ENCODE measurements at regions not wholly inside any gene's neighbourhood (a gene's known extent, or its start where the extent isn't known, plus 50 kb on each side); places are given as distances from the start of the nearest gene placed in this dataset.
A peak's percentile ranks its signal among the peaks of the same experiment; 100 is the strongest.
"Not testable (repeated sequence)": the region's sequence is repeated elsewhere in the genome, so short reads cannot be mapped to it uniquely, and the experiment has no call there.

DNA sequence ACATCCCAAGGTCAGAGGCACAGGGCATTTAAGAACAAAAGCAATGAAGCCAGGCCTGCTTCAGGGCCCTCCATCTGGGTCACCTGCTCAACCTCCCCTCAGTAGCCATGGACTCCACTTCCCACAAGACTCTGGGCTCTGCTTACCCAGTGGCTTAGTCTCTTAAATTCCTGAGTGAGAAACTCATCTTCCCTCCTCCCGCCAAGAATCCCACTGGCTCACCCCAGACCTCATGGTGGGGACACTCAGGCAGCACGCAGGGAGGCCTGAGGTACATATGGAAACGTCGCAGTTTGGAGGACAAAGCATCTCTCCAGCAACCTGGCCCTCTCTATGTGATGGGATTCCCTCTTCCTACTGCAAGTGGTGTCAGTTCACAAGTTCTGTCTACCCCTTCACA is 326.7 kb upstream of the CDH5 start:
- no peak for DNase-seq

DNA sequence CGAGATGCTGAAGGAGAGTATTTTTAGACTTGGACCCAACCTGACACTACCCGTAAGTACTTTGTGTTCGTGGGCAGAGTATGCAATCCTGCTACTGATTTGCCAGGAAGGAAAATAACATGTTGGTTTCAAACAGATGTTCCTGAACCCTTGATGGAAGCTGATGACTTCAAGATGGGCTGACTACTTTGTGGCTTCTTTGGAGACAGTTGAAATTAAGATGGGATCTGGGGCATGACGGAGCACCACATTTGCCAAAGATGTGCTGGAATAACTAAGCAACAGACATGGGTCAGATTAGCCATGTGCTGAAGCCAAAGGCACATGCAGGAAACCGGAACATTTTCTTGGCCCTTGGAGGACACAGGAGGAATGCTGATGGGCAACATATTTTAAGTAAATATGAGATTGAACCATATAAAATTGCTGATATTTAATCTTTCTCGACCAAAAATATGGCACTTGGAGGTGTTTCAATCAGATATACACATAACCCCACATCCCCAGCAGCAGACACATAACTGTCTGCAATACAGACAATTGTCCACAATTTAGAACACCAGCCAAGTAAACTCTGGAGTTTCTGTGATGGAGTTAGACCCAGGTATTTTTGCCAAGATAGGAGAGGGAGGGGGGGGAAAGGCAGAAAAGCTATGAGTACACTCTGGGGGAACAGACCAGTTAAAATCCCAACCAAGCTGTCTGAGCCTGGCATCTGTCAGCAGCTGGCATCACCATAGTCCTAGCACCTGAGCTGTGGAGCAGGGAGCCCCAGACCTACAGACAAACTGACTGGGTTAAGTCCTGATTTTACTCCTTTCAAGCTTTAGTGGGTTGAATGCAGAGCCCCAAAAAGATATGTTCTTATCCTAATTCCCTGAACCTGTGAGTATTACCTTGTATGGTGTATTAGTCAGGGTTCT is 329.4 kb upstream of the CDH5 start:
- DNase-seq, result no peak

DNA sequence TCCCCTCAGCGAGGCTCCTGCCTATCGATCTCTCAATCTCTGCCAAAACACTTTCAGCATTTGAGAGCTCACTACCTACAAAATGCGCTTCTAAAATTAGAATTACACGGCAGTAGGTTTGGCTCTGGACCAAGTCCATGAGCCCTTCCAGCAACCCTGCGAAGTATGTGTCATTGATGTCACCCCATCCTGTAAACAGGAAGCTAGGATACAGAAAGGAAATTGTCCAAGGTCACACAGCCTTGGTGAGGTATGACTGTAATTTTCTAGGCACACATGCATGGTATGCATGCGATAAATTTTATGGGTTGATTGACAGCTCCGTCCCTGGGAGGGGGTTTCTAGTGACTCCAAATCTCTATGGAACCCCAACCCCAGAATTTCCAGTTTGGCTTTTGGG is 330.3 kb upstream of the CDH5 start:
- DNase-seq, result no peak

DNA sequence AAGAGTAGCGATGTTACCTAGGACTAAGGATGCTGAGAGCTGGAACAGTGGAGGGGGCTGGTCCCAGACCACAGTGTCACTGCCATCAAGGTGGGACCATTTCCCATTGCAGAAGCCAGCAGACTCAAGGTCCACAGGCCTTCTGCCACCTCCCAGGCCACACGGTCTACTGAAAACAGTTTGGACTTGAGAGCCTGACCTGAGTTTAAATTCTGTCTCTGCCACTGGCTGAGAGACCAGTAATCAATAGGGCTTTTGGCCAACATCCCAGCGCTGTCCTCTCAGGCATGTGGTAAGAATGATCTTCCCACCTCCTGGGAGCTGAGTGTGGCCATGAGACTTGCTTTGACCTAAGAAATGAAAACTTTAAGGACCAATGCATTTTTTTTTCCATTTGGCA is 331.4 kb upstream of the CDH5 start:
- no peak for DNase-seq

DNA sequence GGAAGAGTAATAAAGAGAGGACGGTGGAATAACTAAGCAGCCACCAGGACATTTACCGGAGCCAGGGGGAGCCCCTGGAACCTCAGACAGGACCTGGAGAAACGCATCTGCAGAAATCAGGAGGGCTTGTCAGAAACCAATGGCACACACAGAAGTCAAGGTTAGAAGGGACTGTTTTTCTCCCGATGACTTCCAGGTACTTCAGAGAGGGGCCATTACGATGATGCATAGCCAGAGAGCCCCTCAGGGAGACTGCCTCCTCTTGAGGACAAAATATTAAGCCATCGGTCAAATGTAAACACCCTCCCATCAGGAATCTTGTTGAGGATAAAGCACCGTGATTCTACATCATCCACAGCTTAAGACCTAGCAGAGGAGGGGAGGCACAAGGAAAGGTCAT is 333.6 kb upstream of the CDH5 start:
- DNase-seq, result no peak

DNA sequence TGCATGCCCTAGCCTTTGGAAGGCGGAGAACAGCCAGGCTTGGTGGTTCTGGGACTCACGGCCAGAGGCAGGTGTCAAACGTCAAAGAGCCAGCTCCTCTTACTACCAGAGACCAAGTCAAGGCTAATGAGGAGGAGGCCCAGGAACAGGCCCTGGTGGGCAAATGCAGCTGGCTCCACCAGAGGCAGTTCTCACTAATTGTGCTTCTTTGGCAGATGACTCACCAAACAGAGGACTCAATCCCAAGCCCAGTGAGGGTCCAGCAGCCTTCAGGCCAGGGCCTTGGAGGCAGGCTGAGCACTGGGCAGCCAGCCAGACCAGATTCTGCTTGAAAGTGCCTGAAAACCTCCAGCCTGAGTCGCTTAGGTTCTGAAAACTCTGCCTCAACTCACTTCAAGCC is 336.5 kb upstream of the CDH5 start:
- DNase-seq, result no peak

DNA sequence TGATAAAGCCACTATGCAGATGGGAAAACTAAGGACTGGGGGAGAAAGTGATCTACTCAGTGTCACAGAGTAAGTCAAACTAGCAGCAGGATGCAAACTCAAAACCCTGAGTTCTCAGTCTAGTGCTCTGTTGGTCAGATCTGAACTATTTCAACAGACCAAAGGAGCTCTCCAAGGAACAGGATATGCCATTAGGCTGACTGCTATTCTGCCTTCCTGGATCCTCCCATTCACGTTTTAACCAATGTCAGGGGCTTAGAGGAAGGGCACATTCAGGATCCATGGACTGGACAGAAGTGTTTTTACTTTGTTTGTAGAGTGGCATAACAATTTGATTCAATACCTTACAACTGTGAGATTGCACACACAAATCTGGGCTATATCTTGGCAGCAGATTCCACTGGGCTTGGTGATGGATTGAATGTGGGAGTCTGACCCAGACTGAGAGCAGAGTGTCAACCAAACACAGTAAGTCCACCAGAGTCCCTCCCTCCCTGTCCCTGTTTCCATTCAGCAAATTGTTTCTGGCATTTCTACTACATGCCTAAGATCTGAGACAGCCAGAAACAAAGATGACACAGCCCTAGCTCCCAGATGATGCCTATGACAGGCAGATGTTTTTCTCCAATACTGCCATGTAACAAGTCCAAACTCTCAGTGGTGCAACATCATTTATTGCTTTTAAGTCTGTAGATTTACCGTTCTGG is 337.8 kb upstream of the CDH5 start:
- no peak for DNase-seq

DNA sequence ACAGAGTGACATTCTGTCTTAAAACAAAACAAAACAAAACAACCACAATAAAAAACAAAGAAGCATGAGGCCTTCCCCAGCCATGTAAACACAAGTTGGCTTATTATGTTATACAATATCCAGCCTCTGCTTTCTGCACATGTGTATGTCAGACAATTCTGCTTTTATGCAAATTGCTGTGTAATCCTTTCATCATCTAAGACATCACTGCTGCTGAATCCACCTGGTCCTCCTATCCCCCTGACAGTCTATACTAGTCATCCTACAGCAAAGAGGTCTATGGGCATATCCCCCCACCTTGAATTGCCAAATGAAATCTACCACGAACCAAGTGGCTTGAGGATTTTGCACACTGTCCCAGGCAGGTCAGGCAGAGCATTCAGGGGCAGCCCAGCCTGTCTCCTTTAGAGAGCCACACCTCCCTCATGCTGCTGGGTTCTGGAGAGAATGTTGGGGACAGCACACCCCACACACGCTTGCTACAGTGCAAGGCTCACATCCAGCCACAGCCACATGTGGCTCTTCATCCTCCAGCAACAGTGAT is 339.6 kb upstream of the CDH5 start:
- DNase-seq, result no peak

DNA sequence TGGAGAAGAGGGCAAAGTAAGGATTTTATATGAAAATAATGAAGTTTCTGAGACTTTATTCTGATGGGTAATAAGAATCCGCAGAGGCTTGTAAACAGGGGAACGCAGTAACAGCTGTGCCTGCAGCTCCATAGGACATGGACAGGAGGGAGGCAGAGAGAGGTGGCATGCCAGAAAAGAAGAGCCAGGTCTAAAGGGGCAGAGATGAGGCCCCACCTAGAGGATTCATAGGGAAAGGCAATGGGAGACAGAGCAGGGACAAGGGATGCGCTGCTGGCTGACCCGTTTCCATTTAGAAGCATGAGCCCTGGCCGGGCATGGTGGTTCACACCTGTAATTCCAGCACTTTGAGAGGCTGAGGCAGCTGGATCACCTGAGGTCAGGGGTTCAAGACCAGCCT is 340.3 kb upstream of the CDH5 start:
- peak; percentile 21 for DNase-seq

DNA sequence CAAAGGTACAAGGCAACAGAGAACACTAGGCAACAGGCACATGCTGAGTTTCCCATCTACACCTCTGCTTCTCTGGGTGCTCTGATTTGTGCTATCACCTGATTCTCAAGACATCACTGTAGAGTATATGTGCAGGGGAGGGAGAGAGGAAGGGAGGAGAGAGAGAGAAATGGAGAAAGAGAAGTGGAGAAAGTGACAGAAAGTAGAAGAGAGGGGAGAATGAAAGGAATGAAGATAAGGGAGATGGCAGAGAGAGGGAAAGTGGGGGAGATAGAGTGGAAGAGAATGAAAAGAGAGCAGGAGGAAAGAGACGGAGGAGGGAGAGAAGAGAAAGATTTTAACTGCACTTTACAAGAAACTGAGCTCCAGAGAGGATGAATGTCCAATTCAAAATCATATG is 340.7 kb upstream of the CDH5 start:
- no peak for DNase-seq

DNA sequence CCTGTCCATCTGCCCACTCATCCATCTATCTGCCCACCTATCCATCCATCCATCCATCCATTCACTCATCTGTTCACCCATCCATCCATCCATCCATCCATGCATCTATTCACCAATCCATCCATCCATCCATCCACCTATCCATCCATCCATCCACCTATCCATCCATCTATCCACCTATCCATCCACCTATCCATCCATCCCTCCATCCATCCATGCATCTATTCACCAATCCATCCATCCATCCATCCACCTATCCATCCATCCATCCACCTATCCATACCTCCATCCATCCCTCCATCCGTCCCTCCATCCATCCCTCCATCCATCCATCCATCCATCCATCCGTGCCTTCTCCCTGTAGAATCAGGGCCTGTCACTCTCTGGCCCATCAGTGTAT is 341.9 kb upstream of the CDH5 start:
- DNase-seq, result not testable (repeated sequence)

DNA sequence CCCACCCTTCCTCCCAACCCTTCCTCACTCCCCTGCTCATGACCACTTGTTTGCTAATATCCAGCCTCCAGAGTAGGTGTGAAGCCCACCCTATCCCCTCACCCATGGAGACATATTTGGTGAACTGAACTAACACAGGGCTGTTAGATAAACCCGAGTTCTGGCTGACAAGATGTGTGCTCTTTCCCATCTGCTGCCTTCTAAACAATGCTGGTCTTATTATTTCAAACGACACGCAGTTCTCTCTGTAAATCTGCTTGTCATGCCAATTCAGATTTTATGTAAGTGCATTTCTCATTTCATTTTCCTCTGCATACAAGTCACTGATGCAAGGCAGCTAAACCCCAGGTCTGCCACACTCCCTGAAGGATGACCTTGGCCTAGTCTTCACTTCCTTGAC is 343.0 kb upstream of the CDH5 start:
- no peak for DNase-seq

DNA sequence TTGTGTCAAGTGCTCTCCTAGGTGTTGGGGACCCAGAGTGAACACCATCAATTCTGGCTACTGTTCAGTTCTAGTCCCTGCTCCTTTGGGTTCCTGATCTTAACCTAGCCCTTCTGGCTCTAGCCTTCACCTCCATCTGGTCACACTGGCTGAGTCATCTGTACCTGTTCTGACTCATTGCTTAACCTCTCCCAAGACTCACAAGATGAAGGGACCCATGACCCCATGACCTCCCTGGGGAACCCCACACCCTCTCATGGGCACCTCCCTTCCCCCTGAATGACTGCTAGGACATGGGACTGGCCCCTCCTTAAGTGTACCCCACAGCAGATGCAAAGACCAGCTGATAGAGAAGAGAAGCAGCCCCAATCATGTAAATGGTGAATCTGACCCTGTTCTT is 345.8 kb upstream of the CDH5 start:
- DNase-seq, result no peak

DNA sequence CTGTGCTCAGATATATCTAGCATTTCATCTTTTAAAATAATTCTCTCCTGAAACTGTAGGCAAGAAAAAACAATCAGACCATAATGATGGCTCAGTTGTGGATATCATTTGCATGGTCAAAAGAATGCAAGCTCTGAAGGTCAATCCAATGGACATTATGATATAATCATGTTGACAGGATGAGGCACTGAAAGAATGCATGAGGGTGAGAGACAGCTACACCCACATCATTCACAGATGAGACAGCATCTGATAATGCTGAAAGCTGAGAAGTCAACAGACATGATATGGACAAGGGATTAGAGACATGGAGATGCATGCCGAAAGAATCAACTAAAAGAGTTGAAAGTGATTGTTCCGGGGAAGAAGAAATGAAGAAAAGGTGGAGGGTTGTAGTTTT is 346.4 kb upstream of the CDH5 start:
- DNase-seq, result no peak

DNA sequence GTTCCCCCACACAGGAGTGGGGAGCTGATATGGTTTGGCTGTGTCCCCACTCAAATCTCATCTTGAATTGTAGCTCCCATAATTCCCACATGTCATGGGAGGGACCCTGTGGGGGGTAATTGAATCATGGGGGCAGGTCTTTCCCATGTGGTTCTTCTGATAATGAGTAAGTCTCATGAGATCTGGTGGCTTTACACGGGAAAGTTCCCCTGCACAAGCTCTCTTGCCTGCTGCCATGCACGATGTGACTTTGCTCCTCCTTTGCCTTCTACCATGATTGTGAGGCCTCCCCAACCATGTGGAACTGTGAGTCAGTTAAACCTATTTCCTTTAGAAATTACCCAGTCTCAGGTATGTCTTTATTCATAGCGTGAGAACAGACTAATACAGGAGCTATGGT is 347.0 kb upstream of the CDH5 start:
- not testable (repeated sequence) for DNase-seq

DNA sequence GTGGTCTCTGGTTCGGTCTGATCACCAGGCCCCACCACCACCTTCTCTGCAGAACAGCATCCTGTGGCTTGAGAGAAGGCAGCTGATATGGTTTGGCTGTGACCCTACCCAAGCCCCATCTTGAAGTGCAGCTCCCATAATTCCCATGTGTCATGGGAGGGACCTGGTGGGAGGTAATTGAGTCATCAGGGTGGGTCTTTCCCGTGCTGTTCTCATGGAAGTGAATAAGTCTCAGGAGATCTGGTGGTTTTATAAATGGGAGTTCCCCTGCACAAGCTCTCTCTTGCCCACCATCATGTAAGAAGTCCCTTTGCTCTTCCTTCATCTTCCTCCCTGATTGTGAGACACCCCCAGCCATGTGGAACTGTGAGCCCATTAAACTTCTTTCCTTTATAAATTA is 352.3 kb upstream of the CDH5 start:
- DNase-seq, result no peak

DNA sequence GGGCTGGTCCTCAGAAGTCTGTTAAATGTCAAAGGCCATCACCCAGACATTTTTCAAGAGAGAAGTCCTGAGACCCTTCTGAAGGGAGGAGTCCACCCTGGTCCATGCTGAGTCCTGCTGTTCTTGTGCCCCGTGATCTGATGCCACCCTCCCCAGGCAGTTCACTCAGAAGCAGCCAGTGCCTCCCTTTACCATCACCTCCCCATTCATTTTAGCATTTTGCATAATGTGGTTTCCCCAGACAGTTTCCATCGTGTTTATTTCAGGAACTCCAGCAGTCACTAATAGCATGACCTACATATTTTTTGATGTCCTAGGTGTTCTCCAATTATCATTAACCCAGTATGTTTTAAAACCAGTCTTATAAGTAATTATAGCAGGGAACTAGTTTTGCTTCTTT is 353.0 kb upstream of the CDH5 start:
- DNase-seq, result no peak

DNA sequence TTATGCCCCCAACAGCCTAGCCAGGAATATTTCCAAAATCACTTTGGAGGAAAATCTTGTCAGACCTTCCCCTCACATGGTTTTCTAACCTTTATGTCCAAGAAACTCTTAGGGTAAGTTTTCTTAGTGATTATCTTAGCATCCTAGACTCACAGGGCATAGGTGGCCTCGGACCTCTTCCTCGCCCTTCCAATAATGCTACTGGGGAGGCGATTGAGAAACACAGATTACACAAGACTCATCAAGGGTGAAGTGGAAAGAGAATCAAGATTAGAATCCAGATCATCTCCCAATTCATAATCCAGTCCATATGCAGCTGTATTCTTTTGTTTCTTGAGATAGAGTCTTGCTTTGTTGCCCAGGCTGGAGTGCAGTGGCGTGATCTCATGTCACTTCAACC is 358.4 kb upstream of the CDH5 start:
- DNase-seq, result no peak

DNA sequence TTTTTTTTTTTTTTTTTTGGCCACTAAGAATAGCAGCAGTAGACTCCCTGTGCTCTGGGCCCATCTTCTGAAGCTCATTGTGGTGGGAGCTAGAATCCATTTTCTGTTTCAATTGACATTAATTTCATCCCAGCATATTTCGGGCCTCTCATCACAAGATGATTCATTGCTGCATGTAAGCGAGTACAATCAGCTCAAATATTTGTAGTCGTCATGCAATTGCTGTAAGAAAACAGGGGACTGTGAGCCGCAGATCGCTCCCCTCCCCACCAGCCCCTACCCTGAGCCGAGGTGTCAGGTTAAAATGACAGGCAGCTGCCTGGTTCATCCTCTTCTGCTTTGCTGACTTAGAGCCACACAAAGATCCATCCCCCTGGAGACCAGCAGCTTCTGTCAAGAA is 358.8 kb upstream of the CDH5 start:
- DNase-seq, result no peak

DNA sequence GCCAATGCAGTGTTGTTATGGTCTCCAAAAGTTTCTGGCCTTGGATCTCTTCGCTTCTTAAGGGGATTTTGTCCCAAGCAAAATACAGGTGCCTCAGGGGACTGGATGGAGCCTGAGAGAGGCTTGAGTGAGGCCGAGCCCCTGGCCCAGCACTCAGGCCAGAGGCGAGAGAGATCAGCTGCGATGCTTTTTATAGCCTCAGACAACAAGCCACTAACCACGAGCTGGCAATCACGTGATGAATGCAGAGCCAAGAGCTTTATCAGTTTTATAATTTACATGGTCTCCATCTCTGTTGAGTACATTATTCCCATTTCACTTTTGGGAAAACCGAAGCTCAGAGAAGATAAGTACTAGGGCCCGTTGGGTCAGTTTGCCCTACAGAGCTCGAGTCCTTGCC is 360.0 kb upstream of the CDH5 start:
- peak; percentile 2 for DNase-seq

DNA sequence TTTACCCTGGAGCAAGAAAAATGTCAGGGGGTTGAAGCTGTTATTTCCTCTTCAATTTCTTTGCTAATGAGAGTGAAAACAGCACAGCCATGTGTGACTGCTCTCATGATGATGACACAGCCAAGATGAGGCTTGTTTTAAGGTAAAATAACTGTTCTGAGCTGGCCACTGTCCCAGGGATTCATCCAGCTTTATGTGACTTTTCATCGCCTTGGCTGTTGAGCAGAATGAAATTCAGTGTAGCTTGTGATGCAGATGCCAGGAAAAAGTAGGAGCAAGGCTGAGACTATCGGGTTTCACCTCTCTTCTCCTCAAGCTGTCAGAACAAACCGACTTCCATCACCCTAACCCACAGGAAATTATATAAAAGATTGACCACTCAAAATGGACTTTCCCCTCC is 361.8 kb upstream of the CDH5 start:
- DNase-seq, result no peak

DNA sequence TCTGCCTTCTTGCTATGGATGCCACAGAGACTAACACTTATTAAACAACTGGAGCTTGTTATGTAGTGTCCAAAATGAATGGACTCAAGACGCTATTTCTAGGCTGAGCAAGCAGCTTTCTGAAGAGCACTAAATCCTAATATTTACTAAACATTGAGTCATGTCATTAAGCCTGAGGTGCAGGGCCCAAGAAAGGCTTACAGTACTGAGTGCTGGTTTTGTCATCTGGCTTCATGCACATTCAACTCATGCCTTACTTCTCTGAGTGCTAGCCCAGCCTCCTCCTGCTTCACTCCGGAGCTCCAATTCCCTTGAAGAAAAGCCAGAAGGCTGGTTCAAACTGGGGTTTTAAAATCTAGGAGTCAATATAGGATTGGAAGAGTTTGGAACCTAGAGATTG is 363.3 kb upstream of the CDH5 start:
- DNase-seq, result no peak

DNA sequence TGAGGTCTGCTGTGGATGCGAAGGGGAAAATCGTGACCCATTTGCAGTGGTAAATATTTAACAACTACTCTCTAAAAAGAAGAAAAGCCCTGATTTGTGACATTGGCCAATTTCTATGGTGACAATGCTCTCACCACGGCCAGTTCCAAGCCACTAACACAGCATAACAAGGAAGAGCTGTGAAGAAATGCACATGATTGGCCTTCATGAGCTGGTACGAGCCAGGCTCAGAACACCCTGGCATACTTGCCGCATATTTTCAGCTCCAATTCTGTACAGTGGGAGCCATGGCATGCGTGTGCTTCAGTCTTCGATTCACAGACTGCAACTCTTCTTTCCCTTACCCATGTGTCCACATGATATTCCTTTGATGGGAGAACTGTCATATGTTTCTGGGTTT is 363.9 kb upstream of the CDH5 start:
- no peak for DNase-seq

DNA sequence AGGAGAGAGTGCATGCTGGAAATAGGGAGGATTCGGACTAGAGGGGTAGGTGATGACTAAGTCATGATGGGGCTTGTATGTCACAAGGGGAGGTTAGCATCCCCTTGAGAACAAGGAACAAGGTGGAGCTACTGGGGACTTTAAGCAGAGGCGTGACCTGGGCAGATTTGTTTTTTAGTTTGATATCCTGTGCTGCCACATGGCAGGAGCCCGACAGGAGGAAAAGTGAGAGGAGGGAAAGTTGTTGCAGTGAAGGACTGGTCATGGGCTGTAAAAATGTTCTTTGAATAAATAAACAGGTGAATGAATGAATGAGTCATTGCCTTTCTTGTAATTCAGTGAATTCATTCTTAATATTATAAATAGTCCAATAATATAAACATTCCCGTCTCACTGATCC is 365.1 kb upstream of the CDH5 start:
- DNase-seq, result no peak

Data from OCI-M1 (cell line).